MM.1S (cell line): ENCODE measurements at regions not wholly inside any gene's neighbourhood (a gene's known extent, or its start where the extent isn't known, plus 50 kb on each side); places are given as distances from the start of the nearest gene placed in this dataset.

ENCODE experiments used
- DNase-seq: peaks from one replicate; pipeline ENCODE4 v3.0.0-alpha.2; 2015
- H2AFZ ChIP-seq: fragments of 300-600 bp; sonication (generic); 2 replicates; pipeline ENCODE4 v1.6.0; 2016; ENCODE audit warnings: antibody characterized with exemption, low read length
- H3F3A ChIP-seq: fragments of 300-600 bp; sonication (generic); 2 replicates; pipeline ENCODE4 v1.6.1; 2016; ENCODE audit warnings: mild to moderate bottlenecking, antibody characterized with exemption, low read length, moderate library complexity, mixed read lengths; ENCODE audit not compliant: insufficient read depth
- H3K27ac ChIP-seq: fragments of 300-600 bp; sonication (generic); 2 replicates; pipeline ENCODE4 v1.5.1; 2016; ENCODE audit warnings: mild to moderate bottlenecking, low read length
- H3K27me3 ChIP-seq: fragments of 300-600 bp; sonication (generic); replicated peaks from 2 replicates; pipeline ENCODE4 v1.6.0; 2016; ENCODE audit warnings: low read length; ENCODE audit not compliant: insufficient read depth
- H3K36me3 ChIP-seq: fragments of 300-600 bp; sonication (generic); replicated peaks from 2 replicates; pipeline ENCODE4 v1.6.1; 2016; ENCODE audit warnings: mild to moderate bottlenecking, low read length, mixed read lengths; ENCODE audit not compliant: insufficient read depth
- H3K4me1 ChIP-seq: fragments of 300-600 bp; sonication (generic); 2 replicates; pipeline ENCODE4 v1.6.1; 2016; ENCODE audit warnings: low read length, mixed read lengths
- H3K4me2 ChIP-seq: fragments of 300-600 bp; sonication (generic); 2 replicates; pipeline ENCODE4 v1.6.0; 2016; ENCODE audit warnings: low read depth, low read length
- H3K4me3 ChIP-seq: fragments of 300-600 bp; sonication (generic); 2 replicates; pipeline ENCODE4 v1.5.1; 2016; ENCODE audit warnings: low read length, mixed read lengths
- H3K79me2 ChIP-seq: fragments of 300-600 bp; sonication (generic); 2 replicates; pipeline ENCODE4 v1.6.1; 2016; ENCODE audit warnings: mixed run types, low read length, mixed read lengths
- H3K9ac ChIP-seq: fragments of 300-600 bp; sonication (generic); 2 replicates; pipeline ENCODE4 v1.6.1; 2016; ENCODE audit warnings: low read length, mixed read lengths
- H3K9me2 ChIP-seq: fragments of 300-600 bp; sonication (generic); replicated peaks from 2 replicates; pipeline ENCODE4 v1.6.1; 2016; ENCODE audit warnings: mild to moderate bottlenecking, low read length, mixed read lengths; ENCODE audit not compliant: insufficient read depth
- H3K9me3 ChIP-seq: fragments of 300-600 bp; sonication (generic); replicated peaks from 2 replicates; pipeline ENCODE4 v1.6.1; 2016; ENCODE audit warnings: mild to moderate bottlenecking, low read length, mixed read lengths; ENCODE audit not compliant: insufficient read depth
- H4K20me1 ChIP-seq: fragments of 300-600 bp; sonication (generic); 2 replicates; pipeline ENCODE4 v1.6.1; 2016; ENCODE audit warnings: mild to moderate bottlenecking, low read length, moderate library complexity, mixed read lengths; ENCODE audit not compliant: insufficient read depth
- CTCF ChIP-seq: fragments of 300-600 bp; sonication (generic); IDR thresholded peaks from 2 replicates; pipeline ENCODE4 v1.5.1; 2016; ENCODE audit warnings: antibody characterized with exemption, low read length, mixed read lengths
- EZH2 ChIP-seq: fragments of 300-600 bp; sonication (generic); optimal IDR thresholded peaks from 2 replicates; pipeline ENCODE3; 2017; ENCODE audit warnings: low read depth, mild to moderate bottlenecking, antibody characterized with exemption, low read length, mixed read lengths
- EZH2phosphoT487 ChIP-seq: fragments of 300-600 bp; sonication (generic); IDR thresholded peaks from 2 replicates; pipeline ENCODE4 v1.6.1; 2018; ENCODE audit warnings: antibody characterized with exemption, low read length

DNA sequence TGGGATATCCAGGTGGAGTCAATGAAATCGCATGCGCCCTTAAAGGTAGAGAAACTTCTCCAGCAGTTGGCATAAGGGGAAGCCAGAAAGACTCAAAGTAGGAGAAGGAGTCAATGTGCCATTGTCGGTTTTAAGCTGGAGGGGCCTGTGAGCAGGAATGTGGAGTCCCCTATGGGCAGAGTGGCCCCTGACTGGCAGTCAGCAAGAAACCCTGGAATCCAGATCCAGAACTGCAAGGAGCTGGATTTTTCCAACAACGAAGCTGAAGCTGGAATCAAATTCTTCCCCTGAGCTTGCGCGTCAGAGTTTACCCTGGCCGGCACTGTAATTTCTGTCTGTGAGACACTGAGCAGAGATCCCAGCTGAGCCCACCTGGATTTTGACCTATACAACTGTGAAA is 315.0 kb downstream of the DHX35 start:
- Histone ChIP-seq H3K79me2 (no peaks in the 10 kb centered on the region), H4K20me1 (no peaks in the 10 kb centered on the region), H3K4me3 (no peak overlapping the region), H3K9ac (no peak overlapping the region), H3K9me3 (no peaks in the 10 kb centered on the region), H3K4me1 (no peaks in the 10 kb centered on the region), H3K4me2 (no peak overlapping the region), H3K9me2 (no peaks in the 10 kb centered on the region), H3K27me3 (no peaks in the 10 kb centered on the region), H2AFZ (no peak overlapping the region), H3F3A (no peaks in the 10 kb centered on the region), H3K36me3 (no peaks in the 10 kb centered on the region), H3K27ac (no peak overlapping the region)
- no peak for DNase-seq
- TF ChIP-seq EZH2: no peak
- TF ChIP-seq CTCF: no peak
- TF ChIP-seq EZH2phosphoT487: no peak

DNA sequence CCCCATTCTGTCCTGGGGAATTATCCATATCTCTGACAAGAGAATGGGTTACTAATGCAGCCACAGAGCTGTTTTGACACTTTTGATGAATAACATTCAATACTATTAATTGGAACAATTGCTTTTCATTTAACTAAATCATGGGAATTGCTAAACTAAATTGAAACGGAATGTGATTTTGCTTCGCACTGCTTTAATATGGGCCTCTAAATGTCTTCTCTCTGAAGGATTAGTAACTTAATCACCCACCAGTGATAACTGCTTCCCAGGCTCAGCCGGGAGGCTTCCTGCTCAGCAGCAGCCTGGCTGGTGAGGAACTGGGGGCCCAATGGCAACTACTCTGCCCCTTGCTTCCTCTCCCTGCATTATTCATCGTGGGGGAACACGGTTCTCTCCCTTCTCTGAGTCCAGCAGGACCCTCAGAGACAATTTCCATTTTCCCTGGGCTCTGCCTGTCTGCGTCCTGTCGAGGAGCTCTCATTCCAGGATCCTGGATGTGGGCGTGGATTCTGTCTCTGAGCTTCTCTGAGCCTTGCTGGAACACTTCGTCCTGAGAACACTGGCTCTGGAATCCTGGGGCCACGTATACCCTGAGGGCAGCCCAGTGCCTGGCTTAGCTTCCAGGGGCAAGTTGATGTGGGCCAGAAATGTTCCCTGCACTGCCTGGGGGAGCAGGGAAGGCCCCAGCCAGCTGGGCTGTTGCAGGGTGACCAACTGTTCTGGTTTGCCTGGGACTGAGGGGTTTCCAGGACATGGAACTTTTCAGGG is 308.9 kb downstream of the DHX35 start:
- no peaks in the 10 kb centered on the region for H3F3A ChIP-seq
- H3K9ac ChIP-seq: no peak overlapping the region
- no peak overlapping the region for H3K4me2 ChIP-seq
- no peaks in the 10 kb centered on the region for H3K4me1 ChIP-seq
- no peak overlapping the region for H2AFZ ChIP-seq
- H3K27ac ChIP-seq: no peak overlapping the region
- H4K20me1 ChIP-seq: no peaks in the 10 kb centered on the region
- TF ChIP-seq EZH2phosphoT487: no peak
- TF ChIP-seq CTCF: no peak
- TF ChIP-seq EZH2: no peak
- no peaks in the 10 kb centered on the region for H3K36me3 ChIP-seq
- H3K27me3 ChIP-seq: no peaks in the 10 kb centered on the region
- no peaks in the 10 kb centered on the region for H3K79me2 ChIP-seq
- no peak overlapping the region for H3K4me3 ChIP-seq
- no peak for DNase-seq
- no peaks in the 10 kb centered on the region for H3K9me2 ChIP-seq
- H3K9me3 ChIP-seq: no peaks in the 10 kb centered on the region

GRCh38 chr20:39269493-39270217 is 307.5 kb downstream of the DHX35 start:
- Histone ChIP-seq H3K36me3 (no peaks in the 10 kb centered on the region), H3K9me2 (no peaks in the 10 kb centered on the region), H3F3A (no peaks in the 10 kb centered on the region), H3K9ac (no peak overlapping the region), H3K79me2 (no peaks in the 10 kb centered on the region), H3K27me3 (no peaks in the 10 kb centered on the region), H3K27ac (no peak overlapping the region), H4K20me1 (no peaks in the 10 kb centered on the region), H3K9me3 (no peaks in the 10 kb centered on the region), H2AFZ (no peak overlapping the region), H3K4me1 (no peaks in the 10 kb centered on the region), H3K4me2 (no peak overlapping the region), H3K4me3 (no peak overlapping the region)
- DNase-seq: no peak
- TF ChIP-seq EZH2 (no peak), EZH2phosphoT487 (no peak), CTCF (no peak)
